ENCODE measurements at regions not wholly inside any gene's neighbourhood (a gene's known extent, or its start where the extent isn't known, plus 50 kb on each side); places are given as distances from the start of the nearest gene placed in this dataset.
"Not testable (repeated sequence)": the region's sequence is repeated elsewhere in the genome, so short reads cannot be mapped to it uniquely, and the experiment has no call there.

- peak; percentile 76 for DNase-seq
Observed at GRCh38 chr3:87867001-87867400, 191.8 kb downstream of the CGGBP1 start.

GRCh38 chr3:87856126-87856525, 202.7 kb downstream of the CGGBP1 start:
- peak; percentile 20 for DNase-seq

- peak; percentile 64 for DNase-seq
Observed at GRCh38 chr3:87855616-87856015, 203.2 kb downstream of the CGGBP1 start.

- no peak for DNase-seq
Observed at GRCh38 chr3:87855211-87855610, 203.6 kb downstream of the CGGBP1 start.

- no peak for DNase-seq
Observed at GRCh38 chr3:87848003-87848402, 210.8 kb downstream of the CGGBP1 start.

- no peak for DNase-seq
Observed at GRCh38 chr3:87837076-87837475, 221.7 kb downstream of the CGGBP1 start.

- no peak for DNase-seq
Observed at GRCh38 chr3:87836026-87836425, 222.8 kb downstream of the CGGBP1 start.

- DNase-seq: no peak
Observed at GRCh38 chr3:87835236-87835635, 223.6 kb downstream of the CGGBP1 start.

GRCh38 chr3:87834327-87834726, 224.5 kb downstream of the CGGBP1 start:
- DNase-seq: no peak

- no peak for DNase-seq
Observed at GRCh38 chr3:87833039-87833377, 225.8 kb downstream of the CGGBP1 start.

GRCh38 chr3:87828046-87828445, 230.8 kb downstream of the CGGBP1 start:
- DNase-seq: no peak

GRCh38 chr3:87822563-87822962, 236.2 kb downstream of the CGGBP1 start:
- no peak for DNase-seq

- not testable (repeated sequence) for DNase-seq
Observed at GRCh38 chr3:87813503-87813902, 245.3 kb downstream of the CGGBP1 start.

GRCh38 chr3:87811953-87812352, 246.9 kb downstream of the CGGBP1 start:
- DNase-seq: no peak

GRCh38 chr3:87810452-87811016, 248.3 kb downstream of the CGGBP1 start:
- peak; percentile 78 for DNase-seq

GRCh38 chr3:87805670-87806069, 253.1 kb downstream of the CGGBP1 start:
- DNase-seq: no peak

GRCh38 chr3:87801409-87801808, 257.4 kb downstream of the CGGBP1 start:
- no peak for DNase-seq

GRCh38 chr3:87800516-87800915, 258.3 kb downstream of the CGGBP1 start:
- no peak for DNase-seq

GRCh38 chr3:87798567-87798947, 260.2 kb downstream of the CGGBP1 start:
- peak; percentile 57 for DNase-seq

GRCh38 chr3:87797872-87798566, 260.8 kb downstream of the CGGBP1 start:
- DNase-seq: no peak

- no peak for DNase-seq
Observed at GRCh38 chr3:87796843-87797185, 262.0 kb downstream of the CGGBP1 start.

- DNase-seq: peak; percentile 11
Observed at GRCh38 chr3:87796137-87796842, 262.5 kb downstream of the CGGBP1 start.

GRCh38 chr3:87795701-87796100, 263.1 kb downstream of the CGGBP1 start:
- no peak for DNase-seq

- no peak for DNase-seq
Observed at GRCh38 chr3:87793337-87793877, 265.4 kb downstream of the CGGBP1 start.

All from NCI-H226 (cell line).